HL-60 (cell line): ENCODE measurements at regions not wholly inside any gene's neighbourhood (a gene's known extent, or its start where the extent isn't known, plus 50 kb on each side); places are given as distances from the start of the nearest gene placed in this dataset.

Source experiments
- DNase-seq, 2 experiments: peaks; one replicate each; pipeline ENCODE4 v3.0.0-alpha.2; 2010 to 2020; ENCODE audit warnings: low read depth in 1 of 2, low spot score in 1 of 2
- H3K27ac ChIP-seq: fragments of 250-450 bp; sonication (Bioruptor Pico); replicated peaks from 2 replicates; pipeline ENCODE4 v1.5.1; 2020; ENCODE audit warnings: mild to moderate bottlenecking, moderate library complexity
- H3K27me3 ChIP-seq: fragments of 250-450 bp; sonication (Bioruptor Pico); 2 replicates; pipeline ENCODE4 v1.5.1; 2021; ENCODE audit warnings: mild to moderate bottlenecking, moderate library complexity; ENCODE audit not compliant: insufficient read depth, poor library complexity, severe bottlenecking
- H3K4me3 ChIP-seq: replicated peaks from 2 replicates; pipeline ENCODE4 v1.5.1; 2011; ENCODE audit warnings: mild to moderate bottlenecking, control low read depth, low read length; ENCODE audit not compliant: insufficient read depth
- GABPA ChIP-seq: IDR thresholded peaks from 2 replicates; pipeline ENCODE4 v1.6.1; 2012; ENCODE audit warnings: low read depth
- POLR2AphosphoS5 ChIP-seq: IDR thresholded peaks from 2 replicates; pipeline ENCODE4 v1.6.1; 2012; ENCODE audit warnings: low read depth
- SPI1 ChIP-seq: IDR thresholded peaks from 2 replicates; pipeline ENCODE4 v1.6.1; 2012; ENCODE audit warnings: low read depth, mild to moderate bottlenecking, borderline replicate concordance
- TF ChIP-seq, protein P1 (sequence below): IDR thresholded peaks from 2 replicates; pipeline ENCODE4 v1.6.1; 2012; ENCODE audit warnings: low read depth; ENCODE audit not compliant: insufficient replicate concordance
- TF ChIP-seq, protein P2 (sequence below): IDR thresholded peaks from one replicate; pipeline ENCODE4 v1.5.1; 2011; ENCODE audit warnings: low read length, control low read depth, inconsistent platforms; ENCODE audit not compliant: insufficient read depth

DNA sequence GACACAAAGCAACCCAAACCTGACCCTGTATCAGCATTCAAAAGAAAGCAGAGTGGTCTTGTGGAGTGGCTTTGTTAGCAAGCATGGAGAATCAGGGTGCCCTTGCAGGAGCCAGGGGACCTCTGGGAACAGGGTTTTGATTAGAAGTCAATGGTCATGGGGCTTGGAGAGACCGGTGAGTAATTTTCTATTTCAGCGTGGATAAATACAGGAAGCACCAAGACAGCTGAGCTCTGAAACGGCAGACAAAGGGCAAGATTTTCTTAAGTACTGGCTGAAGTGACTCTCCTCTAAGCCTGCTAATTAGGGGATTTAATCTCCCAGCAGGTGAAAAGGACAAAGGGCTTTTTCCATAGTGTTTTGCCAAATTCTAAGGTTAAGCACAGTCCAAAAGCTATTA is 78.0 kb upstream of the GAREM1 start:
- no peaks in the 10 kb centered on the region for H3K27me3 ChIP-seq
- TF ChIP-seq GABPA: no peak
- TF ChIP-seq, protein P1, sequence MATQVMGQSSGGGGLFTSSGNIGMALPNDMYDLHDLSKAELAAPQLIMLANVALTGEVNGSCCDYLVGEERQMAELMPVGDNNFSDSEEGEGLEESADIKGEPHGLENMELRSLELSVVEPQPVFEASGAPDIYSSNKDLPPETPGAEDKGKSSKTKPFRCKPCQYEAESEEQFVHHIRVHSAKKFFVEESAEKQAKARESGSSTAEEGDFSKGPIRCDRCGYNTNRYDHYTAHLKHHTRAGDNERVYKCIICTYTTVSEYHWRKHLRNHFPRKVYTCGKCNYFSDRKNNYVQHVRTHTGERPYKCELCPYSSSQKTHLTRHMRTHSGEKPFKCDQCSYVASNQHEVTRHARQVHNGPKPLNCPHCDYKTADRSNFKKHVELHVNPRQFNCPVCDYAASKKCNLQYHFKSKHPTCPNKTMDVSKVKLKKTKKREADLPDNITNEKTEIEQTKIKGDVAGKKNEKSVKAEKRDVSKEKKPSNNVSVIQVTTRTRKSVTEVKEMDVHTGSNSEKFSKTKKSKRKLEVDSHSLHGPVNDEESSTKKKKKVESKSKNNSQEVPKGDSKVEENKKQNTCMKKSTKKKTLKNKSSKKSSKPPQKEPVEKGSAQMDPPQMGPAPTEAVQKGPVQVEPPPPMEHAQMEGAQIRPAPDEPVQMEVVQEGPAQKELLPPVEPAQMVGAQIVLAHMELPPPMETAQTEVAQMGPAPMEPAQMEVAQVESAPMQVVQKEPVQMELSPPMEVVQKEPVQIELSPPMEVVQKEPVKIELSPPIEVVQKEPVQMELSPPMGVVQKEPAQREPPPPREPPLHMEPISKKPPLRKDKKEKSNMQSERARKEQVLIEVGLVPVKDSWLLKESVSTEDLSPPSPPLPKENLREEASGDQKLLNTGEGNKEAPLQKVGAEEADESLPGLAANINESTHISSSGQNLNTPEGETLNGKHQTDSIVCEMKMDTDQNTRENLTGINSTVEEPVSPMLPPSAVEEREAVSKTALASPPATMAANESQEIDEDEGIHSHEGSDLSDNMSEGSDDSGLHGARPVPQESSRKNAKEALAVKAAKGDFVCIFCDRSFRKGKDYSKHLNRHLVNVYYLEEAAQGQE: no peak
- TF ChIP-seq SPI1: no peak
- no peak for TF ChIP-seq POLR2AphosphoS5
- TF ChIP-seq, protein P2, sequence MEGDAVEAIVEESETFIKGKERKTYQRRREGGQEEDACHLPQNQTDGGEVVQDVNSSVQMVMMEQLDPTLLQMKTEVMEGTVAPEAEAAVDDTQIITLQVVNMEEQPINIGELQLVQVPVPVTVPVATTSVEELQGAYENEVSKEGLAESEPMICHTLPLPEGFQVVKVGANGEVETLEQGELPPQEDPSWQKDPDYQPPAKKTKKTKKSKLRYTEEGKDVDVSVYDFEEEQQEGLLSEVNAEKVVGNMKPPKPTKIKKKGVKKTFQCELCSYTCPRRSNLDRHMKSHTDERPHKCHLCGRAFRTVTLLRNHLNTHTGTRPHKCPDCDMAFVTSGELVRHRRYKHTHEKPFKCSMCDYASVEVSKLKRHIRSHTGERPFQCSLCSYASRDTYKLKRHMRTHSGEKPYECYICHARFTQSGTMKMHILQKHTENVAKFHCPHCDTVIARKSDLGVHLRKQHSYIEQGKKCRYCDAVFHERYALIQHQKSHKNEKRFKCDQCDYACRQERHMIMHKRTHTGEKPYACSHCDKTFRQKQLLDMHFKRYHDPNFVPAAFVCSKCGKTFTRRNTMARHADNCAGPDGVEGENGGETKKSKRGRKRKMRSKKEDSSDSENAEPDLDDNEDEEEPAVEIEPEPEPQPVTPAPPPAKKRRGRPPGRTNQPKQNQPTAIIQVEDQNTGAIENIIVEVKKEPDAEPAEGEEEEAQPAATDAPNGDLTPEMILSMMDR: no peak
- no peak for DNase-seq
- H3K27ac ChIP-seq: no peak overlapping the region
- no peak overlapping the region for H3K4me3 ChIP-seq

DNA sequence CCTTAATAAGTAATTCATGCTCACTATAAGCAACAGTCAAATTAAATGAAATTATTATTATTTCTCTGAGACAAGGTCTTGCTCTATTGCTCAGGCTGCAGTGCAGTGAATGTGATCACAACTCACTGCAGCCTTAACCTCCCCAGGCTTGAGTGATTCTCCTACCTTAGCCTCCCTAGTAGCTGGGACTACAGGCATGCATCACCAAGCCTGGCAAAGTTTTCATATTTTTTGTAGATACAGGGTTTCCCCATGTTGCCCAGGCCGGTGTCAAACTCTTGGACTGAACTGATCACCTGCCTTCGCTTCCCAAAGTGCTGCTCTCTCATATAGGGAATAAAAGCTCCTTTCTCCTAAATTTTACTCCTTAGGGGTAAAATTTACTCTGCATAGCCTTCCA is 74.9 kb upstream of the GAREM1 start:
- no peaks in the 10 kb centered on the region for H3K27me3 ChIP-seq
- no peak for DNase-seq
- H3K27ac ChIP-seq: no peak overlapping the region
- H3K4me3 ChIP-seq: no peak overlapping the region
- TF ChIP-seq, protein P2: no peak
- no peak for TF ChIP-seq GABPA
- TF ChIP-seq, protein P1: no peak
- no peak for TF ChIP-seq POLR2AphosphoS5
- no peak for TF ChIP-seq SPI1

DNA sequence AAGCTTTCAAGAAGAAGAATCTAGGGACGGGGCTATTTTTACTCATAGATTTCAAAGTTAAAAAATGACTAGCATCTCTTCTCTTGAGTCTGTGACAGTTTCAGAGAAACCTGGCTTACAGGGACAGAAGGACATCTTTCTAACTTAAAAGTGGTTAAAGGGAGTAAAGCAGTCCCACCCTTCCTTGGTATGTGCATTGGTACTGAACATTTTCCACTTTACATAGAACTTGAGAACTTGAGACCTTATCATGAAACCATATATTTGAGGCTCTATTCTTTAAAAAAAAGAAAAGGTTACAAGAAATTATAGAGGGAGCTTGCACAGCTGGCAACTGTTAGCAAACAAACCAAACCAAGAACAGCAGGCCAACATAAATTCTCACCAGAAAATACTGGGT is 73.4 kb upstream of the GAREM1 start:
- no peak overlapping the region for H3K4me3 ChIP-seq
- DNase-seq: no peak
- H3K27me3 ChIP-seq: no peaks in the 10 kb centered on the region
- no peak overlapping the region for H3K27ac ChIP-seq
- no peak for TF ChIP-seq GABPA
- TF ChIP-seq, protein P1: no peak
- TF ChIP-seq, protein P2: no peak
- no peak for TF ChIP-seq SPI1
- no peak for TF ChIP-seq POLR2AphosphoS5
